Stimulated activated CD4-positive, alpha-beta T cell treated with anti-CD3 and anti-CD28 coated beads, Interleukin-4, amount 100 ng/mL, for 1 hour (primary cell): ENCODE measurements at regions not wholly inside any gene's neighbourhood (a gene's known extent, or its start where the extent isn't known, plus 50 kb on each side); places are given as distances from the start of the nearest gene placed in this dataset.
"Not testable (repeated sequence)": the region's sequence is repeated elsewhere in the genome, so short reads cannot be mapped to it uniquely, and the experiment has no call there.

Source experiments
- DNase-seq: peaks from one replicate; pipeline ENCODE4 v3.0.0-alpha.2; 2020

GRCh38 chr14:22491683-22492621 lies 97.1 kb downstream of the DAD1 start:
- no peak for DNase-seq

- not testable (repeated sequence) for DNase-seq
Observed at GRCh38 chr14:22491053-22491452, 98.0 kb downstream of the DAD1 start.

- DNase-seq: no peak
Observed at GRCh38 chr14:22489957-22490950, 98.8 kb downstream of the DAD1 start.

- DNase-seq: no peak
Observed at GRCh38 chr14:22489244-22489545, 99.8 kb downstream of the DAD1 start.

- no peak for DNase-seq
Observed at GRCh38 chr14:22488522-22489243, 100.3 kb downstream of the DAD1 start.

GRCh38 chr14:22487941-22488340 lies 101.1 kb downstream of the DAD1 start:
- no peak for DNase-seq

GRCh38 chr14:22487401-22487800 lies 101.6 kb downstream of the DAD1 start:
- no peak for DNase-seq

- no peak for DNase-seq
Observed at GRCh38 chr14:22486675-22487074, 102.3 kb downstream of the DAD1 start.

- DNase-seq: no peak
Observed at GRCh38 chr14:22485649-22486048, 103.4 kb downstream of the DAD1 start.

DNA sequence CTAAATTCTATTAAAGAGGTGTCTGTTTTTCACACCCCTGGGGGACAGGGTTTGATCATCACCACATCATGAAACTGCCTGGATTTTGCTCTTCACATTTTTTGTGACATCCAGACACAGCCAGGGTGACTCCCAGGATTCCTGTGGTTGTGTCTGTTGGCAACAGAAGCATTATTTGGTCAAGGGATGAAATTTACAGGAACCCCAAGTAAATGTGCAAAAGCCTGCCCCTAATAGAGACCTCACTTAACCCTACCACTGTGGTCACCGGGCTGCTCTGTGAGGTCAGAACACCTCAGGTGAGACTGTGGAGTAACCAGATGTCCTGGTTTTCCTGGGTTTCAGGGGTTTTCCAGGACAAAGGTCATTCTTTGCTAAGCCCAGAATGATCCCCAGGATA lies 103.8 kb downstream of the DAD1 start:
- DNase-seq: no peak

- no peak for DNase-seq
Observed at GRCh38 chr14:22484632-22485031, 104.4 kb downstream of the DAD1 start.

GRCh38 chr14:22483863-22484593 lies 105.0 kb downstream of the DAD1 start:
- DNase-seq: no peak

- DNase-seq: no peak
Observed at GRCh38 chr14:22482782-22483553, 106.1 kb downstream of the DAD1 start.

DNA sequence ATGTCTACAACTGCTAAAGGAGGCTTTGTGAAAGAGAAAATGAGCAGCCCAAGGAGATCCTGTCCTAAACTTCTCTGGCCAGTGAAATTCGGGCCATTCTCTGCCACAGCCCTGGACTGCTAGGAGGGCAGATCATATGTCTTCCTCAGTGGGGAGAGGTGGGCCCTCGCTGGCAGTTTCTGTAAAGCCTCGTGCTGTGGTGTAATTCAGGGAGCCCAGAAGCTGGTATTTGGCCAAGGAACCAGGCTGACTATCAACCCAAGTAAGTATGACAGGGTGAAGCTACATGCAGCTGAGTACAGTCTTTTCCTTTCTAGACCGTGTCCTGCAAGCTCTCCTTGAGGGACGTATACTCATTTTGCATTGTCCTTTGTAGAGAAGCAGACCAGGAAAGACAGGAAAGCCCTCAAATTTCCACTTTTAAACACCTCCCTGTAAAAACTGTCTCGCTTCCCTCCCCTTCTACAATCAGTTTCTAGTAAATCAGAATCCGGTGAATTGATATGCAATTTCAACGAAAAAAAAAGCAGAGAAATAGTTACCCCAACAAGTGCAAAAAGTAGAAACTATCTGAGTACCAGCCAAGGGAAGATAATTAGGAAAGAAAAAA lies 106.8 kb downstream of the DAD1 start:
- no peak for DNase-seq

DNA sequence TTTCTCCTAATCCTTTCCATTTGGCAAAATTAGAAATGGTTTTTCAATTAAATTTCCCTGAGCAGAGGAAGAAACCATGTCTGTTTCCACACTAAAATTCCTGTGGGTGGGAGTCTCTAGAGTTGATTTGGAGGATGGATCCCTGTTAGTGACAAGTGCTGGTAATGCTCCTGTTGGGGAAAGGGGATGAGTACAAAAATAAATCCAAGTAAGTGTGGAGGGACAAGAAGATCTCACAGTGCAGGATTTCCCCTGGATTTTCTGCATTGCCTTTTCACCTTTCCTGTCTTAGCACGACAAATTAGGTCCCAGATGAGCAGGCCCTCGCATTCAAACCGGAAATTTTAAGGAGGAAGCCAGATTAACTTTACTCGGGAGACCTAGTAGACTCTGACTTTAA lies 107.5 kb downstream of the DAD1 start:
- DNase-seq: no peak

DNA sequence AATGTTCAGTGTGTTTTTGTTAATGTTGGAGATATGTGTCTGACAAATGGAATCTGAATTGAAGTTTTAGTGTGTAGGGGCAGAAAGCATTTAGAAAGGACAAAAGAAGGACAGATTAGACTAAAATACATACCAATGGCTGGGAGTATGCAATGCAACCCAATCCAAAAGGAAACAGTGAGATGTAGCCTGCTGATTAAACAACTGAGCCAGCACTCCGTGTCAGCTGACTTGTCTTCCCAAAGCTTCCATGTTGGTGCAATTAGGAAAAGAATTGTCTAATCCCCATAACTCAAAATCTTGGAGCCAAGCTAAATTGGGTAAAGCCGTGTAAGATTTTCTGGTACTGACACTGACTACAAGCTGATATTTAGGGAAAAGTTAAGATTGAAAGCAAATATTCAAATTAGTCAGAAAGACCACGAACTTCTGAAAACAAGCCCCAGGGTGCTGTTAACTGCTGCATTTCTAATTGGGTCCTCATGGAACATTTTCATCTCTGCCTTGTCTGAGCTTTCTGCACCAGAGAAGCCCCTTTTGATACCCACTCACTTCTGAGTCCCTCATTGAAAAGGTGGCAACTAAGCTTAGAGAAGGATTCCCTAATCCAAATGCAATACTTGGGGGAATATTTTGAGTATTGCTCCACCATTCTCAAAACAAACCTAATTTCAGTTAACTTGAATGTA lies 109.1 kb downstream of the DAD1 start:
- no peak for DNase-seq

DNA sequence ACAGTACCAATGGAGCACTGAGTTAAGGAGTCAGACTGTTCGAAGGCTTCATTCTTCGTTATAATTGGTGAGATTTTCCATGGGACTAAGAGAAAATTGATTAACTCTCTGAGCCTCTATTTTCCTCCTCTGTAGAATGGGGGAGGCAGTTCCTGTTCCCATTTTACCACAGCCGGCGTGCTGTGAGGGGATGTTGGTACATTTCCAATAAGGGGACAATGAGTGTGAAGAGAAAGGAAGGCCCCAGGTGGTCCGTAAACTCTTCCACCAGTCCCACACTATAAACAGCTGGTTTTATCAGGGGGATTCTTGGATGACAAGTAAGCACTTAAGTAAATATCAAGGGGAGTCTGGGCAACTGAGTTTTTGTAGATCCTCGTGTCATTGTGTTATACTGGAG lies 109.9 kb downstream of the DAD1 start:
- no peak for DNase-seq

DNA sequence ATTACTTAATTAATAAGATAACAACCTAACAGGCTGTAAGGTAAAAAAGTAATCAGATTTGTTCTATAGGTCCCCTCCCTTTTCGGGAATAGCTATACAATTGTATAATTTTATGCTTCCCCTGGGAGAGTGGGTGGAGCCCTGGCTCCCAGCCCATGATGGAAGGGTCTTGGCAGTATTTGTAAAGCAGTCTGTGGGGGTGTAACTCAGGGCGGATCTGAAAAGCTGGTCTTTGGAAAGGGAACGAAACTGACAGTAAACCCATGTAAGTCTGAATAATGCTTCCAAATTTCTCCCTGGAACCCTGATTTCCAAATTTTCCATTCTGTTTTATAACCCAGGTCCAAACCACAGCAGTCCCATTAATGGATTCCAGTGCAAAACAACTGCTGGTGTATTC lies 110.4 kb downstream of the DAD1 start:
- no peak for DNase-seq

DNA sequence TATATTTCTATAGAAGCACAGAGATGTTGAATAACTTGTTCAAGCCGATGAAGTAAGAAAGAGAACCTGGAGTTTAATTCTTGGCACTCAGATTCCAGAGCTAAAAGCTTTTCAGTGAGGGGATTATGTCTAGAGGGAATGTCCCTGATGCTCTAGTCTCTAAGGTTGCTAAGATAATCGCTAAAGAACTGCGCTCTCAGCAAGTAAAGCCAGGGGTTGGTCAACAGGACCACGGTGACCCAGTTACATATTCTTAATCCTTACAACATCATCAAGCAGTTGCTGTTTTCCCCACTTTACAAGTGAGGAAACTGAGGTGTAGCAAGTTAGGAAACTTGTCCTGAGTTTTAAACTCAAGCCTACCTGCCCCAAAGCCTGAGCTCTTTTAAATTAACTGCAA lies 110.8 kb downstream of the DAD1 start:
- DNase-seq: no peak

DNA sequence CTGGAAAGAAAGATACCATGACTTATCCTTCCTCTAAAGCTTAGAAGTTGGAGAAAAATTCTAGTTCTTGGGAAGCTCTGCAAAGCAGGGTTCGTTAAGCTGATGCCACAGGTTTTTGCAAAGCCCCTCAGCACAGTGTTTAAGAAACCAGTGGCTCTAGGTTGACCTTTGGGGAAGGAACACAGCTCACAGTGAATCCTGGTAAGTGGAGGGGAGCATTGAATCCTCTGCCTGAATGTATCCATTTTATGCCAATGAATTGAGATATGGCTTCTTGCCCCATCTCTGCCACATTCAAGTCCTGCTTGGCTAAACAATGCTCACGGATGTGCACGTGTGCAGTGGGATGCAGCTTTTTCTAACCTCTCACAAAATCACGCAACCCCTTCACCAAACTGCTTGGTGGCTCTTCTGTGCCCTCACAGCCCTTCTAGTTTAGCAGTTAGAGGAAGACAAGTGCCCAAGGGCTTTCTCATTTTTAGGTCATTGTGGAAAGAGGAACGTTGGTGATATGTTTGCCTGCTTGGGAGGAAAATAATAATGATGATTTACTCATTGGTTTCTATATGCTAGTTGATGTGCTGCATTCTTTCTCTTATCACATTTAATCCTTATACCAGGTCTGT lies 111.3 kb downstream of the DAD1 start:
- no peak for DNase-seq
